H1 (cell line): ENCODE measurements at regions not wholly inside any gene's neighbourhood (a gene's known extent, or its start where the extent isn't known, plus 50 kb on each side); places are given as distances from the start of the nearest gene placed in this dataset.

Experiments used
- CTCF ChIA-PET: fragments of 300-600 bp; sonication (Branson Sonifier 250); formaldehyde crosslinking; loops from one replicate; lab custom pipeline; 2021; ENCODE audit not compliant: partially characterized antibody; lab: Charles Lee
- POLR2A ChIA-PET: fragments of 300-600 bp; sonication (Branson Sonifier 250); formaldehyde crosslinking; loops from one replicate; lab custom pipeline; 2021; ENCODE audit warnings: inconsistent platforms; ENCODE audit not compliant: partially characterized antibody; lab: Charles Lee
- DNase-seq, 2 experiments: peaks; one replicate each; pipeline versions ENCODE4 v3.0.0 to v3.0.0-alpha.2; 2010 to 2022; ENCODE audit warnings: low spot score in 2 of 2, low read depth in 1 of 2, mixed read lengths in 1 of 2
- FAIRE-seq: peaks from 2 replicates; lab custom pipeline; 2011; peaks lifted over from hg19 to GRCh38; lab: Jason Lieb, UNC
- H2AFZ ChIP-seq: 2 replicates; pipeline ENCODE4 v1.8.1; 2012; ENCODE audit warnings: low read length, inconsistent platforms
- H2AK5ac ChIP-seq: 2 replicates; pipeline ENCODE4 v1.6.1; 2013; ENCODE audit warnings: low read depth, low read length
- H2BK120ac ChIP-seq: replicated peaks from 2 replicates; pipeline ENCODE3; 2013; ENCODE audit warnings: low read depth, low read length, inconsistent platforms
- H2BK12ac ChIP-seq: 2 replicates; pipeline ENCODE4 v1.6.1; 2013; ENCODE audit warnings: low read depth, low read length
- H2BK15ac ChIP-seq: 2 replicates; pipeline ENCODE4 v1.6.1; 2013; ENCODE audit warnings: low read length
- H2BK20ac ChIP-seq: 2 replicates; pipeline ENCODE4 v1.6.1; 2013; ENCODE audit warnings: low read length
- H2BK5ac ChIP-seq: 2 replicates; pipeline ENCODE4 v1.6.1; 2013; ENCODE audit warnings: low read depth, low read length
- H3K14ac ChIP-seq: 2 replicates; pipeline ENCODE4 v1.6.1; 2013; ENCODE audit warnings: inconsistent platforms; ENCODE audit not compliant: insufficient read length
- H3K18ac ChIP-seq: 2 replicates; pipeline ENCODE4 v1.6.1; 2013; ENCODE audit warnings: low read length; ENCODE audit errors: extremely low read depth
- H3K23ac ChIP-seq: 2 replicates; pipeline ENCODE4 v1.6.1; 2013; ENCODE audit warnings: inconsistent platforms; ENCODE audit not compliant: insufficient read length
- H3K23me2 ChIP-seq: 2 replicates; pipeline ENCODE4 v1.6.1; 2013; ENCODE audit warnings: low read depth, low read length
- H3K27ac ChIP-seq: 2 replicates; pipeline ENCODE4 v1.6.1; 2011; ENCODE audit warnings: low read depth, low read length, inconsistent platforms
- H3K27me3 ChIP-seq, 4 experiments: replicated peaks in 1 of 4; 1 replicate in 1 of 4; 2 replicates in 3 of 4; pipeline versions ENCODE4 v1.6.1 to v1.8.1; 2011 to 2013; ENCODE audit warnings: low read length in 3 of 4, mild to moderate bottlenecking in 3 of 4, inconsistent platforms in 2 of 4, mixed read lengths in 2 of 4, moderate library complexity in 1 of 4; ENCODE audit not compliant: control insufficient read depth in 3 of 4, insufficient read depth in 3 of 4; ENCODE audit errors: extremely low read depth in 1 of 4
- H3K36me3 ChIP-seq, 4 experiments: 2 replicates each; pipeline versions ENCODE4 v1.6.1 to v1.8.1; 2011 to 2013; ENCODE audit warnings: mild to moderate bottlenecking in 4 of 4, low read length in 3 of 4, moderate library complexity in 2 of 4, control low read depth in 1 of 4, inconsistent platforms in 1 of 4; ENCODE audit not compliant: insufficient read depth in 4 of 4, control insufficient read depth in 2 of 4
- H3K4ac ChIP-seq: replicated peaks from 2 replicates; pipeline ENCODE3; 2013; ENCODE audit warnings: low read length, low read depth, mixed read lengths, inconsistent platforms; ENCODE audit not compliant: insufficient read length
- H3K4me1 ChIP-seq, 4 experiments: replicated peaks in 1 of 4; 1 replicate in 1 of 4; 2 replicates in 3 of 4; pipeline versions ENCODE4 v1.6.1 to v1.8.1; 2011 to 2013; ENCODE audit warnings: low read length in 3 of 4, inconsistent platforms in 2 of 4, mixed read lengths in 1 of 4; ENCODE audit not compliant: insufficient read depth in 4 of 4, control insufficient read depth in 3 of 4
- H3K4me2 ChIP-seq, 2 experiments: 2 replicates each; pipeline versions ENCODE4 v1.6.1 to v1.8.1; 2011 to 2013; ENCODE audit warnings: low read depth in 2 of 2, low read length in 2 of 2, control low read depth in 1 of 2, inconsistent platforms in 1 of 2, mild to moderate bottlenecking in 1 of 2; ENCODE audit not compliant: insufficient read depth in 1 of 2
- H3K4me3 ChIP-seq, 4 experiments: fragments of 200-600, 300-600 bp in 1 of 4; sonication (generic), shearing (Covaris generic), sonication (Bioruptor Twin) in 1 of 4; 2 replicates each; pipeline versions ENCODE4 v1.5.1 to v1.8.1; 2011 to 2016; ENCODE audit warnings: low read length in 4 of 4, low read depth in 3 of 4, control low read depth in 2 of 4, inconsistent platforms in 2 of 4, mild to moderate bottlenecking in 2 of 4, mixed read lengths in 1 of 4, moderate library complexity in 1 of 4; ENCODE audit not compliant: insufficient read depth in 2 of 4; ENCODE audit errors: extremely low read depth in 1 of 4
- H3K56ac ChIP-seq: replicated peaks from 2 replicates; pipeline ENCODE3; 2013; ENCODE audit warnings: low read depth, mild to moderate bottlenecking, mixed read lengths, low read length, inconsistent platforms; ENCODE audit not compliant: insufficient read length
- H3K79me1 ChIP-seq: 2 replicates; pipeline ENCODE4 v1.6.1; 2013; ENCODE audit warnings: low read depth, low read length, control low read depth
- H3K79me2 ChIP-seq, 2 experiments: 2 replicates each; pipeline versions ENCODE4 v1.6.1 to v1.8.1; 2012 to 2013; ENCODE audit warnings: low read length in 2 of 2, mild to moderate bottlenecking in 2 of 2, inconsistent platforms in 1 of 2; ENCODE audit not compliant: insufficient read depth in 2 of 2, control insufficient read depth in 1 of 2
- H3K9ac ChIP-seq, 4 experiments: replicated peaks in 1 of 4; 1 replicate in 1 of 4; 2 replicates in 3 of 4; pipeline versions ENCODE4 v1.6.1 to v1.8.1; 2011 to 2013; ENCODE audit warnings: low read depth in 3 of 4, low read length in 3 of 4, control low read depth in 2 of 4, mild to moderate bottlenecking in 2 of 4, moderate library complexity in 2 of 4, inconsistent platforms in 1 of 4; ENCODE audit errors: extremely low read depth in 1 of 4
- H3K9me3 ChIP-seq, 2 experiments: 2 replicates each; pipeline versions ENCODE4 v1.6.1 to v1.8.1; 2012 to 2013; ENCODE audit warnings: mild to moderate bottlenecking in 2 of 2, moderate library complexity in 2 of 2, control low read depth in 1 of 2, inconsistent platforms in 1 of 2, low read depth in 1 of 2, low read length in 1 of 2, mixed read lengths in 1 of 2; ENCODE audit not compliant: insufficient read depth in 2 of 2
- H4K20me1 ChIP-seq, 2 experiments: replicated peaks in 1 of 2; 2 replicates each; pipeline versions ENCODE3 to v1.8.1; 2011 to 2013; ENCODE audit warnings: inconsistent platforms in 2 of 2, low read length in 2 of 2, mild to moderate bottlenecking in 1 of 2; ENCODE audit not compliant: insufficient read depth in 2 of 2, control insufficient read depth in 1 of 2
- H4K5ac ChIP-seq: 2 replicates; pipeline ENCODE4 v1.6.1; 2013; ENCODE audit warnings: low read length, low read depth, mixed read lengths, inconsistent platforms; ENCODE audit not compliant: insufficient read length
- H4K8ac ChIP-seq: 2 replicates; pipeline ENCODE4 v1.8.0; 2013; ENCODE audit warnings: mild to moderate bottlenecking, moderate library complexity, low read length, inconsistent platforms; ENCODE audit not compliant: insufficient read depth; ENCODE audit errors: extremely low read depth
- H4K91ac ChIP-seq: replicated peaks from 2 replicates; pipeline ENCODE3; 2013; ENCODE audit warnings: low read length, mixed read lengths, inconsistent platforms; ENCODE audit not compliant: insufficient read length
- BACH1 ChIP-seq: IDR thresholded peaks from 2 replicates; pipeline ENCODE4 v1.6.1; 2012; ENCODE audit warnings: low read length, improper control_type of control experiment
- BCL11A ChIP-seq, 2 experiments: IDR thresholded peaks; one replicate each; pipeline ENCODE4 v1.6.1; 2011; ENCODE audit warnings: low read depth in 2 of 2, low read length in 2 of 2, mild to moderate bottlenecking in 2 of 2
- WGBS, 2 experiments: shearing (Covaris generic) in 1 of 2; methylation state at CpG; one replicate each; pipeline versions ENCODE4 v1.1.6 to v1.1.7; 2013 to 2015; ENCODE audit warnings: low lambda C conversion rate in 2 of 2, mixed read lengths in 2 of 2, inconsistent platforms in 1 of 2, low coverage in 1 of 2, missing lambda C conversion rate in 1 of 2; ENCODE audit not compliant: insufficient replicate concordance in 2 of 2, insufficient coverage in 1 of 2, insufficient read length in 1 of 2; ENCODE audit errors: extremely low coverage in 1 of 2, missing lambda C conversion rate in 1 of 2; 5-methylcytosine and 5-hydroxymethylcytosine counted together

DNA sequence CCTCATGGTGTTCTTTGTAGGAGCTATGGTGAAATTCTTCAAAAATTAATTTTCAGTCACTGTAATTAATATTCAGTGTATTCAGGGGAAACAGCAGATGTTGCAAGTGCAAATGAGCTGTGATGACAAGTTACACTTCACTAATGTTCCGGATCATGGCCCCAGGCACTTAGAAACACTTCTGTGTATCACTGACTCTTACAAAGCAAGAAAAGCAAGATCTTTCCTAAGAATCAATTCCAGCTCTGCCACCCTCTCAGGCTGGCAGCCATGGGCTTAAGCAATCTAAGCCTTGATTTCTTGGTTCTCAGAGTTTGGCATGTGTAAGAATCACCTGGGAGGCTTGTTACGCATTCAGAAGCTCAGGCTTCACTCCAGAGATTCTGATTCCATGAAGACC is 78.0 kb downstream of the MARCHF4 start:
- Histone ChIP-seq H3K79me1 (no peaks in the 10 kb centered on the region), H3K4ac (no peak overlapping the region), H3K27me3 (no peaks in the 10 kb centered on the region), H3K9ac (no peak overlapping the region), H3K36me3 (no peaks in the 10 kb centered on the region), H3K4me1 (peaks cover 0 to 4% (median 1%) of the 10 kb centered on the region in 4 experiments; a peak in 3 of 7 replicates), H3K14ac (no peak overlapping the region), H2BK5ac (no peak overlapping the region), H3K23ac (no peak overlapping the region), H2AK5ac (no peak overlapping the region), H2BK15ac (no peak overlapping the region), H4K20me1 (no peaks in the 10 kb centered on the region), H3K4me2 (no peak overlapping the region), H3K79me2 (no peaks in the 10 kb centered on the region), H2BK20ac (no peak overlapping the region), H3K27ac (no peak overlapping the region), H4K8ac (no peak overlapping the region), H4K91ac (no peak overlapping the region), H3K9me3 (no peaks in the 10 kb centered on the region), H3K4me3 (no peak overlapping the region), H2BK120ac (no peak overlapping the region), H3K56ac (no peak overlapping the region), H3K23me2 (no peaks in the 10 kb centered on the region), H2AFZ (no peak overlapping the region), H4K5ac (no peak overlapping the region), H3K18ac (no peak overlapping the region)
- WGBS, 2 experiments = 88% methylated on average over 2 of the region's 2 CpGs; no CpG with 5 or more reads in 1 of the 2 experiments
- DNase-seq (no peak), FAIRE-seq (no peak)
- ChIA-PET POLR2A (no interaction called here), CTCF (interaction anchor here (0.6 to 3.8 kb wide), 5 partner anchors 10 to 109 kb away, joined by 3 to 40 read pairs (median 4); no protein-coding TSS in a partner anchor)
- TF ChIP-seq BACH1 (no peak), BCL11A (IDR thresholded peaks at IDR 0.05; ENCODE audit: low read depth in 2 of 2, low read length in 2 of 2) (no peak)
- TF ChIP-seq, all 59 proteins: peak for 0
- H2BK12ac ChIP-seq = no peak overlapping the region
